ENCODE measurements at regions not wholly inside any gene's neighbourhood (a gene's known extent, or its start where the extent isn't known, plus 50 kb on each side); places are given as distances from the start of the nearest gene placed in this dataset.
A peak's percentile ranks its signal among the peaks of the same experiment; 100 is the strongest.

GRCh38 chr10:22110761-22111160 is 107.1 kb downstream of the EBLN1 start:
- Histone ChIP-seq H3K18ac (ENCODE audit: low read length) (no peak overlapping the region), H3K4me1 (ENCODE audit: control insufficient read depth in 2 of 2, insufficient read depth in 1 of 2, low read depth in 1 of 2, low read length in 2 of 2) (no peaks in the 10 kb centered on the region), H3K27me3 (ENCODE audit: control insufficient read depth in 3 of 3, insufficient read depth in 3 of 3, low read depth in 1 of 3, low read length in 3 of 3) (peaks cover 0 to 3% (median 0%) of the 10 kb centered on the region in 3 experiments), H3K9me3 (replicated peaks in 1 of 2; ENCODE audit: control insufficient read depth in 2 of 2, insufficient read depth in 1 of 2, low read depth in 1 of 2, low read length in 2 of 2) (no peaks in the 10 kb centered on the region), H3K79me1 (ENCODE audit: low read depth, low read length) (no peaks in the 10 kb centered on the region), H3K4ac (ENCODE audit: low read length) (no peak overlapping the region), H2BK120ac (ENCODE audit: low read depth, low read length) (no peak overlapping the region), H3K27ac (replicated peaks; ENCODE audit: low read length) (no peak overlapping the region), H2AFZ (ENCODE audit: low read length) (no peak overlapping the region), H3K36me3 (replicated peaks in 1 of 2; ENCODE audit: control insufficient read depth in 2 of 2, insufficient read depth in 2 of 2, low read length in 2 of 2) (no peaks in the 10 kb centered on the region), H3K4me2 (ENCODE audit: insufficient read depth, low read length, poor library complexity, severe bottlenecking) (no peak overlapping the region), H3K23ac (ENCODE audit: low read depth, low read length, poor library complexity) (no peak overlapping the region), H3K14ac (ENCODE audit: low read length) (no peak overlapping the region), H4K91ac (ENCODE audit: low read depth, low read length, poor library complexity) (no peak overlapping the region), H2BK15ac (ENCODE audit: low read length) (no peak overlapping the region), H3K4me3 (ENCODE audit: low read length in 2 of 2) (no peak overlapping the region), H3K9ac (ENCODE audit: low read depth, low read length, poor library complexity) (no peak overlapping the region), H2BK5ac (ENCODE audit: low read length) (no peak overlapping the region), H4K8ac (ENCODE audit: low read depth, low read length) (no peak overlapping the region), H2BK12ac (ENCODE audit: low read length) (no peak overlapping the region), H2AK5ac (ENCODE audit: low read depth, low read length) (no peak overlapping the region)
- DNase-seq (ENCODE audit: low spot score) = no peak
- WGBS, 2 donors (ENCODE audit: extremely low coverage in 2 of 2, insufficient read length in 2 of 2, insufficient replicate concordance in 1 of 2) = no CpG with 5 or more reads among the region's 3 CpGs

GRCh38 chr10:22105270-22105669 is 101.7 kb upstream of the DNAJC1 start:
- Histone ChIP-seq H2BK15ac (ENCODE audit: low read length) (no peak overlapping the region), H2AK5ac (ENCODE audit: low read depth, low read length) (no peak overlapping the region), H3K9me3 (replicated peaks in 1 of 2; ENCODE audit: control insufficient read depth in 2 of 2, insufficient read depth in 1 of 2, low read depth in 1 of 2, low read length in 2 of 2) (no peaks in the 10 kb centered on the region), H3K4me2 (ENCODE audit: insufficient read depth, low read length, poor library complexity, severe bottlenecking) (no peak overlapping the region), H3K14ac (ENCODE audit: low read length) (no peak overlapping the region), H3K4me3 (ENCODE audit: low read length in 2 of 2) (no peak overlapping the region), H2AFZ (ENCODE audit: low read length) (no peak overlapping the region), H3K23ac (ENCODE audit: low read depth, low read length, poor library complexity) (no peak overlapping the region), H3K36me3 (replicated peaks in 1 of 2; ENCODE audit: control insufficient read depth in 2 of 2, insufficient read depth in 2 of 2, low read length in 2 of 2) (no peaks in the 10 kb centered on the region), H4K8ac (ENCODE audit: low read depth, low read length) (no peak overlapping the region), H3K18ac (ENCODE audit: low read length) (no peak overlapping the region), H3K4ac (ENCODE audit: low read length) (no peak overlapping the region), H2BK12ac (ENCODE audit: low read length) (no peak overlapping the region), H3K9ac (ENCODE audit: low read depth, low read length, poor library complexity) (no peak overlapping the region), H2BK5ac (ENCODE audit: low read length) (no peak overlapping the region), H3K4me1 (ENCODE audit: control insufficient read depth in 2 of 2, insufficient read depth in 1 of 2, low read depth in 1 of 2, low read length in 2 of 2) (no peaks in the 10 kb centered on the region), H3K27me3 (ENCODE audit: control insufficient read depth in 3 of 3, insufficient read depth in 3 of 3, low read depth in 1 of 3, low read length in 3 of 3) (peaks cover 0 to 3% (median 2%) of the 10 kb centered on the region in 3 experiments), H4K91ac (ENCODE audit: low read depth, low read length, poor library complexity) (no peak overlapping the region), H3K27ac (replicated peaks; ENCODE audit: low read length) (no peak overlapping the region), H3K79me1 (ENCODE audit: low read depth, low read length) (no peaks in the 10 kb centered on the region), H2BK120ac (ENCODE audit: low read depth, low read length) (no peak overlapping the region)
- DNase-seq (ENCODE audit: low spot score) = no peak
- no CpG with 5 or more reads among the region's 4 CpGs for WGBS, 2 donors (ENCODE audit: extremely low coverage in 2 of 2, insufficient read length in 2 of 2, insufficient replicate concordance in 1 of 2)

- no peaks in the 10 kb centered on the region for H3K9me3 ChIP-seq (replicated peaks in 1 of 2; ENCODE audit: control insufficient read depth in 2 of 2, insufficient read depth in 1 of 2, low read depth in 1 of 2, low read length in 2 of 2)
- no peak overlapping the region for H2AK5ac ChIP-seq (ENCODE audit: low read depth, low read length)
- no peaks in the 10 kb centered on the region for H3K79me1 ChIP-seq (ENCODE audit: low read depth, low read length)
- H2AFZ ChIP-seq (ENCODE audit: low read length) = no peak overlapping the region
- H2BK15ac ChIP-seq (ENCODE audit: low read length) = no peak overlapping the region
- no peaks in the 10 kb centered on the region for H3K4me1 ChIP-seq (ENCODE audit: control insufficient read depth in 2 of 2, insufficient read depth in 1 of 2, low read depth in 1 of 2, low read length in 2 of 2)
- no peak overlapping the region for H3K4me2 ChIP-seq (ENCODE audit: insufficient read depth, low read length, poor library complexity, severe bottlenecking)
- no peak overlapping the region for H2BK12ac ChIP-seq (ENCODE audit: low read length)
- H3K14ac ChIP-seq (ENCODE audit: low read length) = no peak overlapping the region
- H3K4me3 ChIP-seq (ENCODE audit: low read length in 2 of 2) = no peak overlapping the region
- no peak overlapping the region for H3K23ac ChIP-seq (ENCODE audit: low read depth, low read length, poor library complexity)
- H4K91ac ChIP-seq (ENCODE audit: low read depth, low read length, poor library complexity) = no peak overlapping the region
- H4K8ac ChIP-seq (ENCODE audit: low read depth, low read length) = no peak overlapping the region
- DNase-seq (ENCODE audit: low spot score) = no peak
- no peak overlapping the region for H3K4ac ChIP-seq (ENCODE audit: low read length)
- peak overlapping the region; percentile 5 for H3K18ac ChIP-seq (ENCODE audit: low read length)
- H2BK120ac ChIP-seq (ENCODE audit: low read depth, low read length) = no peak overlapping the region
- H3K9ac ChIP-seq (ENCODE audit: low read depth, low read length, poor library complexity) = no peak overlapping the region
- WGBS, 2 donors (ENCODE audit: extremely low coverage in 2 of 2, insufficient read length in 2 of 2, insufficient replicate concordance in 1 of 2) = no CpG with 5 or more reads among the region's 4 CpGs
- H2BK5ac ChIP-seq (ENCODE audit: low read length) = no peak overlapping the region
- H3K36me3 ChIP-seq (replicated peaks in 1 of 2; ENCODE audit: control insufficient read depth in 2 of 2, insufficient read depth in 2 of 2, low read length in 2 of 2) = no peaks in the 10 kb centered on the region
- H3K27me3 ChIP-seq (ENCODE audit: control insufficient read depth in 3 of 3, insufficient read depth in 3 of 3, low read depth in 1 of 3, low read length in 3 of 3) = peaks cover 0 to 2% (median 0%) of the 10 kb centered on the region in 3 experiments
- no peak overlapping the region for H3K27ac ChIP-seq (replicated peaks; ENCODE audit: low read length)
Observed at GRCh38 chr10:22103701-22104470, 100.4 kb upstream of the DNAJC1 start.

GRCh38 chr10:22097696-22098095 is 94.2 kb upstream of the DNAJC1 start:
- no peaks in the 10 kb centered on the region for H3K4me1 ChIP-seq (ENCODE audit: control insufficient read depth in 2 of 2, insufficient read depth in 1 of 2, low read depth in 1 of 2, low read length in 2 of 2)
- H3K18ac ChIP-seq (ENCODE audit: low read length) = no peak overlapping the region
- no peak overlapping the region for H3K4me3 ChIP-seq (ENCODE audit: low read length in 2 of 2)
- no peak overlapping the region for H3K14ac ChIP-seq (ENCODE audit: low read length)
- no peak overlapping the region for H4K8ac ChIP-seq (ENCODE audit: low read depth, low read length)
- no peaks in the 10 kb centered on the region for H3K27me3 ChIP-seq (ENCODE audit: control insufficient read depth in 3 of 3, insufficient read depth in 3 of 3, low read depth in 1 of 3, low read length in 3 of 3)
- no peaks in the 10 kb centered on the region for H3K9me3 ChIP-seq (replicated peaks in 1 of 2; ENCODE audit: control insufficient read depth in 2 of 2, insufficient read depth in 1 of 2, low read depth in 1 of 2, low read length in 2 of 2)
- no peak overlapping the region for H4K91ac ChIP-seq (ENCODE audit: low read depth, low read length, poor library complexity)
- H2BK15ac ChIP-seq (ENCODE audit: low read length) = no peak overlapping the region
- no peak overlapping the region for H3K4me2 ChIP-seq (ENCODE audit: insufficient read depth, low read length, poor library complexity, severe bottlenecking)
- no peak for DNase-seq (ENCODE audit: low spot score)
- no peaks in the 10 kb centered on the region for H3K36me3 ChIP-seq (replicated peaks in 1 of 2; ENCODE audit: control insufficient read depth in 2 of 2, insufficient read depth in 2 of 2, low read length in 2 of 2)
- no peak overlapping the region for H2BK12ac ChIP-seq (ENCODE audit: low read length)
- no peak overlapping the region for H2AK5ac ChIP-seq (ENCODE audit: low read depth, low read length)
- H2BK5ac ChIP-seq (ENCODE audit: low read length) = no peak overlapping the region
- H3K23ac ChIP-seq (ENCODE audit: low read depth, low read length, poor library complexity) = no peak overlapping the region
- H2BK120ac ChIP-seq (ENCODE audit: low read depth, low read length) = no peak overlapping the region
- H3K4ac ChIP-seq (ENCODE audit: low read length) = no peak overlapping the region
- no CpG with 5 or more reads among the region's 3 CpGs for WGBS, 2 donors (ENCODE audit: extremely low coverage in 2 of 2, insufficient read length in 2 of 2, insufficient replicate concordance in 1 of 2)
- H3K79me1 ChIP-seq (ENCODE audit: low read depth, low read length) = no peaks in the 10 kb centered on the region
- no peak overlapping the region for H2AFZ ChIP-seq (ENCODE audit: low read length)
- no peak overlapping the region for H3K27ac ChIP-seq (replicated peaks; ENCODE audit: low read length)
- no peak overlapping the region for H3K9ac ChIP-seq (ENCODE audit: low read depth, low read length, poor library complexity)
